Progenitor cell of endocrine pancreas (in vitro differentiated cells): ENCODE measurements at regions not wholly inside any gene's neighbourhood (a gene's known extent, or its start where the extent isn't known, plus 50 kb on each side); places are given as distances from the start of the nearest gene placed in this dataset.

ENCODE experiments used
- DNase-seq: peaks from one replicate; pipeline ENCODE4 v3.0.0; 2021; ENCODE audit warnings: low spot score; ENCODE audit not compliant: unreplicated experiment
- H3K27ac Mint-ChIP-seq: 2 replicates; pipeline ENCODE4 v1.8.0; 2021; ENCODE audit warnings: mild to moderate bottlenecking, moderate library complexity, mixed read lengths
- H3K27me3 Mint-ChIP-seq: 2 replicates; pipeline ENCODE4 v1.8.0; 2021; ENCODE audit warnings: mixed read lengths
- H3K36me3 Mint-ChIP-seq: 2 replicates; pipeline ENCODE4 v1.8.0; 2022; ENCODE audit warnings: mixed read lengths; ENCODE audit not compliant: insufficient read depth
- H3K4me1 Mint-ChIP-seq: 2 replicates; pipeline ENCODE4 v1.8.0; 2021; ENCODE audit warnings: low read depth, mixed read lengths
- H3K4me3 Mint-ChIP-seq: 2 replicates; pipeline ENCODE4 v1.8.0; 2021; ENCODE audit warnings: low read depth, mild to moderate bottlenecking, moderate library complexity, mixed read lengths
- H3K9me3 Mint-ChIP-seq: 2 replicates; pipeline ENCODE4 v1.8.0; 2021; ENCODE audit warnings: low read depth, mixed read lengths
- TF ChIP-seq, protein P1 (sequence below): fragments of 200-600 bp; sonication (generic); IDR thresholded peaks from one replicate; pipeline ENCODE4 v1.5.0; 2021; ENCODE audit warnings: antibody characterized with exemption, mild to moderate bottlenecking; ENCODE audit not compliant: unreplicated experiment

DNA sequence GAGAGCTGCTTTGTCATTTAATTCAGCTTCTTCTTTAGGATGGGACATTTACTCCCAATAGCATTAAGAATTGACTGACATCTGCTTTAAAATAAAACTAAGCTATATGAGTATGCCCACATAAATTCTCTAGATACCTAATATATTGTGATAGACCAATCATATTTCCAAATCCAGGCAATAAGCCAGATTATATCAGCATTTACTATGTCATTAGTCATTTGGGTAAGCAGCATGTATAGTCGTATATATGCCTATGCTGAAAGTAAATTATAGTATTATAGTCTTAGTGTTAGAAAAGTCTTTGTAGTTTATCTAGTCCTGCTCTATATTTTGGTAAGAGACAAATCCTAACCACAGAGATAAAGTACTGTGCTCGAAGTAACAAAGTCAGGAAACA lies 958.1 kb downstream of the KCNJ2 start:
- no peak for DNase-seq
- Mint-ChIP-seq H3K27me3 (peaks cover 23% of the 10 kb centered on the region), H3K36me3 (no peaks in the 10 kb centered on the region), H3K4me1 (no peaks in the 10 kb centered on the region), H3K4me3 (no peak overlapping the region), H3K9me3 (no peaks in the 10 kb centered on the region), H3K27ac (no peak overlapping the region)
- TF ChIP-seq, protein P1, sequence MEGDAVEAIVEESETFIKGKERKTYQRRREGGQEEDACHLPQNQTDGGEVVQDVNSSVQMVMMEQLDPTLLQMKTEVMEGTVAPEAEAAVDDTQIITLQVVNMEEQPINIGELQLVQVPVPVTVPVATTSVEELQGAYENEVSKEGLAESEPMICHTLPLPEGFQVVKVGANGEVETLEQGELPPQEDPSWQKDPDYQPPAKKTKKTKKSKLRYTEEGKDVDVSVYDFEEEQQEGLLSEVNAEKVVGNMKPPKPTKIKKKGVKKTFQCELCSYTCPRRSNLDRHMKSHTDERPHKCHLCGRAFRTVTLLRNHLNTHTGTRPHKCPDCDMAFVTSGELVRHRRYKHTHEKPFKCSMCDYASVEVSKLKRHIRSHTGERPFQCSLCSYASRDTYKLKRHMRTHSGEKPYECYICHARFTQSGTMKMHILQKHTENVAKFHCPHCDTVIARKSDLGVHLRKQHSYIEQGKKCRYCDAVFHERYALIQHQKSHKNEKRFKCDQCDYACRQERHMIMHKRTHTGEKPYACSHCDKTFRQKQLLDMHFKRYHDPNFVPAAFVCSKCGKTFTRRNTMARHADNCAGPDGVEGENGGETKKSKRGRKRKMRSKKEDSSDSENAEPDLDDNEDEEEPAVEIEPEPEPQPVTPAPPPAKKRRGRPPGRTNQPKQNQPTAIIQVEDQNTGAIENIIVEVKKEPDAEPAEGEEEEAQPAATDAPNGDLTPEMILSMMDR = no peak

DNA sequence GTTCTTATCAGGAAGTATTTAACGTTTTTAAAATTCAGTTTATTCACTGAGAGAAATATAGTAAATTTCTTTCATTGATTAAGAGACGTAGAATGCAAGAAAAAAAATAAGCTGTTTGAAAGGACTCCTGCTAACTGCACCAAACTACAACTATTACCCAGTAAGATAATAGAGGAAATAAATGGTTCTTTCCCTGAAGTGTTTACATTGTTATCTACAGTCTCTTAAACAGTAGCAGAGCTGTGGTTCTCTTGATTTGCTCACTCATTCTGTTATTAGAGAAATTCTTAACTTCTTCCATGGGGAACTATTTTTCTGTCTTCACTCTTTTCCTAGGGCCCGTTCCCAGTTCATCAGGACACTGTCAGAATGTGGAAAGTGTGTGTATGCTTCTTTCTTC lies 973.0 kb downstream of the KCNJ2 start:
- Mint-ChIP-seq H3K4me3 (no peak overlapping the region), H3K36me3 (no peaks in the 10 kb centered on the region), H3K27ac (no peak overlapping the region), H3K27me3 (peaks cover 31% of the 10 kb centered on the region), H3K4me1 (peaks cover 18% of the 10 kb centered on the region), H3K9me3 (peaks cover 2% of the 10 kb centered on the region)
- TF ChIP-seq, protein P1 = no peak
- DNase-seq = no peak

DNA sequence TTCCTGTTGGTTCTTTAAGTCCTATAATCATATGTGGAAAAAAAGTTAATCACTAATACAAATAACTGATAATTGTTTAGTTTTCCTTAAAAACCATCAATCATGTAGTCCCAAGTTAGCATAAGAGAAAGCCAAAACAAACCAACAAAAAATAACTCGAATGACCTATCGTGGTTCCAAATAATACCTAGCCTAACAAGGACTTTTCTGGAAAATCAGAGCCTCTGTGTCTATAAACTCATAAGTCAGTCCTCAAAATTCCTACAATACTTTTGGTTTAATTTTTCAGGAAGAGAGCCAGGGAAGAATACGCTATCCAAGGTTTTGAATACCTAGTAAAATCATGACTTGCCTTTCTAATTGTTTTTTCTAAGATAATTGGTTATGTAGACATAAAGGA lies 975.3 kb upstream of the SOX9 start:
- H3K27me3 Mint-ChIP-seq = peaks cover 27% of the 10 kb centered on the region
- H3K27ac Mint-ChIP-seq = no peak overlapping the region
- H3K9me3 Mint-ChIP-seq = no peaks in the 10 kb centered on the region
- H3K4me1 Mint-ChIP-seq = peaks cover 18% of the 10 kb centered on the region
- TF ChIP-seq, protein P1 = no peak
- DNase-seq = no peak
- H3K4me3 Mint-ChIP-seq = no peak overlapping the region
- H3K36me3 Mint-ChIP-seq = no peaks in the 10 kb centered on the region

GRCh38 chr17:71147906-71148305 lies 972.9 kb upstream of the SOX9 start:
- Mint-ChIP-seq H3K27me3 (peaks cover 34% of the 10 kb centered on the region), H3K36me3 (no peaks in the 10 kb centered on the region), H3K27ac (no peak overlapping the region), H3K4me3 (no peak overlapping the region), H3K4me1 (peaks cover 7% of the 10 kb centered on the region), H3K9me3 (no peaks in the 10 kb centered on the region)
- TF ChIP-seq, protein P1 = no peak
- DNase-seq = no peak

DNA sequence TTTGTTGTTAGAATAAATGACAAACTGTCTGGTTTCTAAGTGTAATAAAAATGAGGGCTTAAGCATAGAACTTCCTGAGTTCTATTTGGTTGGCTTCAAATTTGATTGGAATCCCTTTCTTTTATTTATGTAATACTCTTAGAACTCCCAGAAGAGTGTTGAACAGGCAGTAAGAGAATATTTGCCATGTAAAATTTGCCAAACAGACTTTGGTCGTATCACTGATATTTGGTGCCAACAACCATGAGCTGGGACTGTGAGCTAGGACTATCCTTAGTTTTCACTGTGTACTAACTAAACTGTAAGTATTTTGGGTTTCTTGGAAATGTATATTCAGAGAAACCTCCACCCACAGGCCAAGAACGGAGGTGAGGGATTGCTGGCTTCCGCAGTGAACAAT lies 971.2 kb upstream of the SOX9 start:
- no peak overlapping the region for H3K27ac Mint-ChIP-seq
- no peak overlapping the region for H3K4me3 Mint-ChIP-seq
- H3K27me3 Mint-ChIP-seq = peaks cover 43% of the 10 kb centered on the region
- DNase-seq = no peak
- H3K36me3 Mint-ChIP-seq = no peaks in the 10 kb centered on the region
- TF ChIP-seq, protein P1 = no peak
- no peaks in the 10 kb centered on the region for H3K9me3 Mint-ChIP-seq
- peaks cover 7% of the 10 kb centered on the region for H3K4me1 Mint-ChIP-seq
